OCI-LY1 (cell line): ENCODE measurements at regions not wholly inside any gene's neighbourhood (a gene's known extent, or its start where the extent isn't known, plus 50 kb on each side); places are given as distances from the start of the nearest gene placed in this dataset.

ENCODE experiments used
- CTCF ChIP-seq: fragments of 200-600 bp; sonication (generic), shearing (Covaris generic); IDR thresholded peaks from 2 replicates; pipeline ENCODE4 v1.5.1; 2017; ENCODE audit warnings: mild to moderate bottlenecking, antibody characterized with exemption, low read length, moderate library complexity, mixed read lengths
- EZH2 ChIP-seq: fragments of 200-600 bp; sonication (generic), shearing (Covaris generic); IDR thresholded peaks from 2 replicates; pipeline ENCODE4 v1.8.0; 2017; ENCODE audit warnings: borderline replicate concordance, mixed run types, mild to moderate bottlenecking, antibody characterized with exemption, low read length, moderate library complexity, mixed read lengths

GRCh38 chr7:106774768-106775551, 90.1 kb upstream of the PIK3CG start:
- TF ChIP-seq CTCF (no peak), EZH2 (no peak)
